H54 (cell line): ENCODE measurements at regions not wholly inside any gene's neighbourhood (a gene's known extent, or its start where the extent isn't known, plus 50 kb on each side); places are given as distances from the start of the nearest gene placed in this dataset.
A peak's percentile ranks its signal among the peaks of the same experiment; 100 is the strongest.

ENCODE experiments used
- DNase-seq: peaks from one replicate; pipeline ENCODE4 v3.0.0; 2011; ENCODE audit warnings: low spot score, mixed read lengths; ENCODE audit not compliant: insufficient read length
- FAIRE-seq: peaks from 3 replicates; lab custom pipeline; 2011; peaks lifted over from hg19 to GRCh38; lab: Jason Lieb, UNC
- POLR2A ChIP-seq: IDR thresholded peaks from 2 replicates; pipeline ENCODE4 v1.6.1; 2011; ENCODE audit warnings: low read depth, mild to moderate bottlenecking, low read length

DNA sequence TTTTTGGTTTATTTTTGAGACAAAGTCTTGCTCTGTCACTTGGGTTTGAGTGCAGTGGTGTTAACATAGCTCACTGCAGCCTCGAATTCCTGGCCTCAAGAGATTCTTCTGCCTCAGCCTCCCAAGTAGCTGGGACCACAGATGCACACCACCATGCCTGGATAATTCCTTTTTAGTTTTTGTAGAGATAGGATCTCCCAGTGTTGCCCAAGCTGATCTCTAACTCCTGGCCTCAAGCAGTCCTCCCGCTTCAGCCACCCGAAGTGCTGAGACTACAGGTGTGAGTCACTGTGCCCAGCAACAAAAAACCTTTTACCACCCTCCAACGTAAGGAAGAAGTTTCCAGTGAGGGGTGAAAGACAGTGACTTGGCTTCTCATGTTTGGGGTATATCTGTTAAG lies 81.1 kb upstream of the TSHZ3 start:
- FAIRE-seq (no peak), DNase-seq (no peak)
- TF ChIP-seq POLR2A = no peak

DNA sequence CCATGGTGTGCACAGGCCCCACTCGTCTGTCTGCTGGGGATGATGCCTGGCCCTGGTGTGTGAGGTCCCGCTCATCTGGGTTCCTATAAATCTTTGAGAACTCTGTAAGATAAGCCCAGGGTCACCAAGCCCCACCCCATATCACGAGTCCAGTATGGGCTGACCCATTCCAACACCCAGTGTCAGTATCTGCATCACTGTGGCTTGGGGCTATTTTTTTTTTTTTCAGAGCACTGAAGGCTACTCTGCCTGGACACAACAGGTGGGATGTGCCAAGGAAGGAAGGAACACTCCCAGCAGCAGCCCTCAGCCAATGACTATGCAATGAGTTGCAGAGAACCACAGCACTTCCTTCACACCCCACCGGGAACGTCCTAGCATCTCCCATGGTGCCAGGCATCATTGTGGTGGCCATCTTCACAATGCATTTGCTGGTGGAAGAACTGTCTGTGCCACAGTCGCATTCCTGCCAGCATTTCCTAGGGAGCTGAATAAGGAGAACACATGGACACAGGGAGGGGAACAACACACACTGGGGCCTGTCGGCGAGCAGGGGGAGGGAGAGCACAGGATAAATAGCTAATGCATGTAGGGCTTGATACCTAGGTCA lies 83.1 kb upstream of the TSHZ3 start:
- DNase-seq (no peak), FAIRE-seq (no peak)
- no peak for TF ChIP-seq POLR2A

DNA sequence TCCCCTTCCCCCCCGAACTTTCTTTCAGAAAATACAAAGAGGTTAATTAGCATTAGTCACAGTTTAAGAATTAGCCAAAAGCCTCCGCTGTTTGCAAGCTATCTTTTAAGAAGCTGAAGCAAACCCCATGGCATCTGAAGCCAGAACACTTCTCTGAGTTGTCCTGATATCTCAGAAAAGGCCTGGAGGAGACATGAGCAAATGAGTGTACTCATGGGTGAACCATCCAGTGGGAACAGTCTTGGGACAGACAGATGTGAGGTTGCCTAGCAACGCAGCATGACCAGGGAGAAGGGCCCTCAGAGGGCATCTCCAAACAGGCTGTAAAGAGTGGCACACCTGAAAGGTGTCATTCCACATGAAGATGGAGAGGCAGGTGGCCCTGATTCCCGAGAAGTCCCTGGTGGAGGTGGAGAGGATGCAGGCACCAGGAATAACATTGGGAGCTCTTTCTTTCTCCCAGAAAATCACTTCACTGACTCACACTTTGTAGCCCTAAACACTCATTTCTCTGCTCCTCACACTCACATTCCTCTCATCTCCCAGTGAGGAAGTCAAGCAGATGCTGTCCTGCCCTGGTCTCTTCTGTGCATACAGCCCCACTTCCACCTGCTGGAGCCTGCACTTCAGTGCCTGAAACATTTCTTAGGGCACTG lies 87.0 kb upstream of the TSHZ3 start:
- FAIRE-seq (no peak), DNase-seq (no peak)
- no peak for TF ChIP-seq POLR2A

DNA sequence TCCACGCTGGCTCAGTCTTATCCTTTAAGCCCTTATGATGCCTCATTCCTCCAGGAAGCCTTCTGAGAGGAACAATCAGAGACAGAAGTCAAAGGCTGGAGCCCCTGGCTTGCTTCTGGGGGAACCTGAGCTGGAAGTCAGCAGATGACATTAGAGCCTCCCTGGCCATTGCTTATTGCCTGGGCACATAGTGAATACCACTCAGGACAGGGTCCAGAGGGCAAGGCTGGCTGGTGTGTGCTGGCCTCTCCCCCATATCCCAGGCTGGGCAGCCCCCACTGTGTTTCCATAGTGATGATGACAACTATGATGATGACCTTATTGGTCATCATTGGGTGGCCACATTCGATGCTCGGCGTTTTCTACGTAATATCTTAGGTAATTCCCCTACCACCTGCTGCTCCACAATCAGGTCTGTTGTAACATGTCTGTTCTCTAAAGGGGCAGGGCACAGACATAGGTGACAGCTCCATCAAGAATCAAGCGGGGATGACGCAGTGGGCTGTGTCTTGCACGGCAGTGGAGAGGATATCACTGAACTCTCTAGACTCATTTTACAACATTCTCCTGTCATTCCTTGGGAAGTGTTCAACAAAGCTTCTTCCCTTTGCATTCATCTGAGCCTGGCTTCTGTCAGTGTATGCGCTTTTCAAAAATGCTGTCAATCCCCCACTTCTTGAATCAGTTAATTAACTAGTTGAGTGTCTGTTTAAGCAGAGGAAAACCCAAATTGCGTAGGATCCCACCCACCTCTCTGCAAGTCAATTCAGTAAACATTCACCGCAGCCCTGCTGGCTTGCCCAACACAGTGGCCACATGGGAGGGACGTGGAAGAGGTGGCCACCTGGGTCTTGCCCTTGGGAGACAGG lies 89.4 kb upstream of the TSHZ3 start:
- TF ChIP-seq POLR2A = no peak
- DNase-seq = no peak
- FAIRE-seq = no peak

DNA sequence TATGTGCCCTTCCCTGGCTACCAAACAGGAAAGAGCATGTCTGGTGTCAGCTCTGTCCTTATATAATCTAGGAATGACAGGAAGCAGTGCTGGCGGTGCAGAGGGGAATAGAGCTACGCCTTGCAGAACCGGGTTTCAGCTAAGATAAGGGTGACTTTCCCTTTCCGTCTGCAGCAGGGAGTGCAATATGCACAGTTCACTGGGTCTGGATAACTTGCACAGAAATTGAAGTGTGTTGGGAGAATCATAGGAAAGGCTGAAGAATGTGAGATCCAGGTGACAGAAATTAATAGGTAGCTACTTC lies 90.0 kb upstream of the TSHZ3 start:
- DNase-seq (no peak), FAIRE-seq (no peak)
- no peak for TF ChIP-seq POLR2A

DNA sequence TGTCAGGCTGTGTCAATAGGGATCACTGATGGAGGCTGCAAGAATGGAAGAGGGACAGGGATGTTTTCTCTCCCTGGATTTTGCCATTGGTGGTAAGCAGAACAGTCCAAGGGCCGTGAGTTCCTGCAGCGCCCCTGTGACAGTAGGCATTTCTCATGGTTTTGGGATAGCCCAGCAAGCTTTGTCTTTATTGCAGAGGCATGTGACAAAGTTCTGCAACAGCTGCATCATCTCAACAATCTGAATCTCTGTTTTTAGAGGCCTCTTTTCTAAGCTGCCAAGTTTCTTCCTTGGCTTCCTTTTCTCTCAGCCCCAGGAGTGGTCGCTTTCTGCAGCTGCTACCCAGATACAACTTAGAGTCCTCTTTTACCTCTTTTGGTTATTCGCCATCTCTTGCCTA lies 95.7 kb upstream of the TSHZ3 start:
- FAIRE-seq = no peak
- TF ChIP-seq POLR2A = no peak

DNA sequence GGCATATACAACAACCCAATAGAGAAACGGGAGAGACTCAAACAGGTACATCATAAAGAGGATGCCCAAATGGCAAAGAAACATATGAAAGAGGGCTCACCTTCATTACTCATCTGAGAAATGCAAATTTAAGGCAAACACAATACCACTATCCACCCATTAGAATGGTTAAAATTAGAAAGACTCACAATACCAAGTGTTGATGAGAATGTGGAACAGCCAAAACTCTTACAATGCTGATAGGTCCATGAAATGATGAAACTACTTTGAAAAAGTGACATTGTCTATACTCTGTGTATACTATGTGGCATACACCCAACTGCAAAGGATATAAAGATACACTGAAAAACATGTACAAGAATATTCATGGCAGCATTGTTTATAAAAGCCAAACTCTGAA lies 96.2 kb upstream of the TSHZ3 start:
- TF ChIP-seq POLR2A = no peak
- no peak for FAIRE-seq
- DNase-seq = no peak

More for the DNA sequence above, 95.7 kb upstream of the TSHZ3 start:
- DNase-seq = no peak

DNA sequence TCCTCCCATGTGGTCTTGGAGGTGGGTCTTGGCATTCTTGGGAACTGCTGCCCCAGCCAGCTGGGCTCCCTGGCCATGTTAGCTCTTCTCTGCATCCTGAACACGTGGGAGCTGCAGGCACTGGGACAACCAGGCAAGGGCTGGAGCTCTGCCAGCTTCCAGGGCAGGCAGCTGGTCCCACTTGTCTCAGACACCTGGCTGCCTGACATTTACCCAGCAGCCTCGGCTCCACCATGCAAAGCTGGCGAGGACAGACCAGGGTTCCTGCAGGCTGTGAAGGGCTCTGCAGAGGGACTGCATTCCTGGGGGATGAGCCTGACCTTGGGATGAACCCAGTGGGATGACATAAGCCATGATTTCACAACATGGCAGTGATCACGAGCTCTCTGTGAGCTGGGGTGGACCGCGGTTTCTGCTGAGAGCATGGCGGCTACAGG lies 99.0 kb upstream of the TSHZ3 start:
- no peak for TF ChIP-seq POLR2A
- FAIRE-seq (no peak), DNase-seq (peak; percentile 29)

DNA sequence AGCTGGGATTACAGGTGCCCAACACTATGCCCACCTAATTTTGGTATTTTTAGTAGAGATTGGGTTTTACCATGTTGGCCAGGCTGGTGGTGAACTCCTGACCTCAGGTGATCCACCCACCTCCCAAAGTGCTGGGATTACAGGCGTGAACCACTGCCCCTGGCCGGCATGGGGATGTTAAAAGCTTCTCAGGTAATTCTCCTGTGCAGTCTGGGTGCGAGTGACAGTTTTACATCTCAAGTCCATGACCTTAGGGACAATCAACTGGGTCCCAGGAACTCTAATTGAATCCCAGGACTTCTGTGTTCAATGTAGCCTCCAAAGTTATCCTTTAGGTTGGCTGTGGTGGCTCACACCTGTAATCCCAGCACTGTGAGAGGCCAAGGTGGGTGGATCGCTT lies 100.1 kb upstream of the TSHZ3 start:
- DNase-seq (no peak), FAIRE-seq (no peak)
- TF ChIP-seq POLR2A = no peak

DNA sequence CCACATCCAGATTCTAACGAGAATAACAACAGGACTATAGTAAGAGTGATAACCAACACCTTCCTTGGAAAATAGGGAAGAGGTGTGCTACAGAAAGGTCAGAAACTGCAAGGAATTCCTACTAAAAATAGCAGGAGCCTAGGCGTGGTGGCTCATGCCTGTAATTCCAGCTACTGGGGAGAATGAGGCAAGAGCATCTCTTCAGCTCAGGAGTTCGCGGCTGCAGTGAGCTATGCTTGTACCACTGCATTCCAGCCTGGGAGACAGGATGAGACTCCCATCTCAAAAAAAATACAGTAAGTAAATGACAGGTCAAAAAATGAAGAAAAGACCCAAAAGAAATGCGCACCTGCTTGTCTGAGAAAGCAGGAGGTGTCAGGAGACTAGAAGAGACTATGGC lies 101.5 kb upstream of the TSHZ3 start:
- DNase-seq (no peak), FAIRE-seq (no peak)
- TF ChIP-seq POLR2A = no peak

DNA sequence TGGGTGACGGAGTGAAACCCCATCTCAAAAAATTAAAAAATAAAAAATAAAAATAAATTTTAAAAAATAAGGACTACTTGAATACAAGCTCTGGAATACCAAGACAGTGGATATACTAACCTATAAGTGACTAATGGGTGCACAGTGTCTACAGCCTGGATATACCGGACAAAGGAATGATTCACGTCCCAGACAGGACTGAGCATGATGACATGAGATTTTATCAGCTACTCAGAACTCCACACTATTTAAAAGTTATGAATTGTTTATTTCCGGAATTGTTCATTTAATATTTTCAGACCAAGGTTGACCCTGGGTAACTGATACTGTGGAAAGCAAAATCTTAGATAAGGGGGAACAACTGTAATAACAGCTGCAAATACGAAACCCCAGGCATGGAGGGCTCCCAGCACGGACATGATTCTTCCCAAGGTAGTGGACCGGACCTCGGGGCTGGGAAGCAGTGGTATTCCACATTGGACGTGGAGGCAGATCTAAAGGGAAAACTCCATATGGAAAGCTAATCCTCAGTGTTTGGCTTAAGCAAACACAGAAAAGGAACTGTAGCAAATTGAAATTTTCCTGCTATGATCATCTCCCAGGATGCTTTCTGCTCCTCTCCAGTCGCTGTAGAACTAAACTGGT lies 102.6 kb upstream of the TSHZ3 start:
- DNase-seq (peak; percentile 29), FAIRE-seq (peak; percentile 33)
- TF ChIP-seq POLR2A = no peak

DNA sequence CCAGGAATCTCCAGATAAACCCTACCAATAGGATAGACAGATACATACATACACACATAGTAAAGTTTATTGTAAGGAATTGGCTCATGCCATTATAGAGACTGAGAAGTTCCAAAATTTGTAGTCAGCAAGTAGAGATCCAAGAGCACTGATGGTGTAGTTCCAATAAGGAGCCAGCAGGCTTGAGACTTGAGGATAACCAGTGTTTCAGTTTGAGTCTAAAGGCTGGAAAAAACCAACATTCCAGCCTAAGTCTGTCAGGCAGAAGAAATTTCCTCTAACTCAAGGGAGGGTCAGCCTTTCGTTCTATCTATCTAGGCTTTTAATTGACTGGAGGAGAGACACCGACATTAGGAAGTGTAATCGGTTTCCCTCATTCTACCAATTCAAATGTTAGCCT lies 110.2 kb upstream of the TSHZ3 start:
- no peak for TF ChIP-seq POLR2A
- DNase-seq = no peak
- no peak for FAIRE-seq

DNA sequence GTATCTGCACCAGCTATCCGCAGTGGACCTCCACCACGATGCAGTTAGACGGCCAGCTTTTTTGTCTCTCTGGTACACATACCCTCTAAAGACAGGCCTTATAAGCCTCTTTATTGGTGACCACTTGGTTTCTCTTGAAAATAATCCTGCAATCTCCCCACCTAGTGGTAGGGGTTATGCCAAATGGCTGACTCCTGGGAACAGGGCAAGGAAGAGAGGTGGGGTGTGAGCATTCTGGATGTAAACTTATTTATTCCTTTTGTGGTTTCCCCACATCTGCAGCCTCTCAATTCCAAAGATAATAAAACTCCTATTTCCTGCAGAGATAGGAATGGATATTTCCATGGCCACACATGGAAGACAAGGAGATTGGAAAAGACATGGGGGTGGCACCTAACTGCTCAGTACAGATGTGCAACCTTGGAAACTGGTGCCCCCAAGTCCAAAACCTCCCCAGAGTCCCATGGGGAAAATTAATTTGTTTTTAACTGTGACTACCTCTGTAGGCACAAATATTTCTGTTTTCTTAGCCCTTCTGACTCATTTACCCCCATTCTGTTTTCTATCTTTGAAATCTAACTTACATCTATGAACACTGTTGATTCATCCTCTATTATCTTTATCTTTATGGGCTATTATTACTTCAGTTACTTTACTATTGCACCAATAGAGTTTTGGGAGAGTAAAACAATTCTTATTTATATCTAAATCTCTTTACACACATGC lies 112.7 kb upstream of the TSHZ3 start:
- DNase-seq (no peak), FAIRE-seq (no peak)
- TF ChIP-seq POLR2A = no peak

DNA sequence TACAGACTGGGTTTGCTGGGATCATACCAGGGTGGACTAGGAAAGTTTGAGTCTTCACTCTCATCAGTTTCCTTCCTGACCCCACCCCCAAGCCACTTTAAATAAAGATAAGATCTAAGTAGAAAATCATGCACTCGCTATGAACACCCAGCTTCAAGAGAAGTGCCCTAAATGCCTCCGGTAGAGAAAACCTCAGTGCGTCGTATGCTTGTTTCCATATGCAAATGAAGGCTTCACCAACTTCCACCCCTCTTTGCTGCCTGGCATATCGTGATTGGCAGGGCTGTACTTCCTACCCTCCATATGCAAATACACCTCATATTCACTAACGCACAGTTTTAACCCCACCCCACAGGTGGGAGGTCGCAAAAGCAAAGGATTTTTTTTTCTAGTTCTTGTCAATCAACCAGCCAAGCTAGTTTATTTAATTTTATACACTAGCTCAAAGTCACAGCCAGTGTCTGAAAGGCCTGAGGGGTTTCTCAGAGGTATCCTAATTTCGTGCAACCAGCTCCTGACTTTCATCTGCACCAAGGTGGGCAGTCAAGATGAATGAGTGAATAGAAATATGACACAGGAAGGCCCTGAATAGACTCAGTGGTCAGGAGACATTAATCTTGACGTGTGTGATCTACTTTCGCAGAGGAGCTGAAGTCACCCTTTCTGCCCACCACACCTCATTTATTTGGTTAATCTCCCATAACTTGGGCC lies 121.1 kb upstream of the TSHZ3 start:
- no peak for TF ChIP-seq POLR2A
- no peak for DNase-seq
- FAIRE-seq = no peak
